GM12865 (cell line): ENCODE measurements at regions not wholly inside any gene's neighbourhood (a gene's known extent, or its start where the extent isn't known, plus 50 kb on each side); places are given as distances from the start of the nearest gene placed in this dataset.
A peak's percentile ranks its signal among the peaks of the same experiment; 100 is the strongest.

ENCODE experiments used
- DNase-seq: peaks from one replicate; pipeline ENCODE4 v3.0.0; 2010; ENCODE audit warnings: low read depth
- H3K4me3 ChIP-seq: 2 replicates; pipeline ENCODE4 v1.5.1; 2011; ENCODE audit warnings: mild to moderate bottlenecking, low read depth, low read length, control low read depth
- TF ChIP-seq, protein P1 (sequence below): IDR thresholded peaks from 2 replicates; pipeline ENCODE4 v1.5.1; 2011; ENCODE audit warnings: low read length, control low read depth, low read depth, inconsistent platforms; ENCODE audit not compliant: insufficient read depth; ENCODE audit errors: missing control alignments

- no peak overlapping the region for H3K4me3 ChIP-seq
- TF ChIP-seq, protein P1, sequence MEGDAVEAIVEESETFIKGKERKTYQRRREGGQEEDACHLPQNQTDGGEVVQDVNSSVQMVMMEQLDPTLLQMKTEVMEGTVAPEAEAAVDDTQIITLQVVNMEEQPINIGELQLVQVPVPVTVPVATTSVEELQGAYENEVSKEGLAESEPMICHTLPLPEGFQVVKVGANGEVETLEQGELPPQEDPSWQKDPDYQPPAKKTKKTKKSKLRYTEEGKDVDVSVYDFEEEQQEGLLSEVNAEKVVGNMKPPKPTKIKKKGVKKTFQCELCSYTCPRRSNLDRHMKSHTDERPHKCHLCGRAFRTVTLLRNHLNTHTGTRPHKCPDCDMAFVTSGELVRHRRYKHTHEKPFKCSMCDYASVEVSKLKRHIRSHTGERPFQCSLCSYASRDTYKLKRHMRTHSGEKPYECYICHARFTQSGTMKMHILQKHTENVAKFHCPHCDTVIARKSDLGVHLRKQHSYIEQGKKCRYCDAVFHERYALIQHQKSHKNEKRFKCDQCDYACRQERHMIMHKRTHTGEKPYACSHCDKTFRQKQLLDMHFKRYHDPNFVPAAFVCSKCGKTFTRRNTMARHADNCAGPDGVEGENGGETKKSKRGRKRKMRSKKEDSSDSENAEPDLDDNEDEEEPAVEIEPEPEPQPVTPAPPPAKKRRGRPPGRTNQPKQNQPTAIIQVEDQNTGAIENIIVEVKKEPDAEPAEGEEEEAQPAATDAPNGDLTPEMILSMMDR: no peak
Measured at GRCh38 chr1:30603081-30603858, 120.1 kb downstream of the MATN1 start.

GRCh38 chr1:30601316-30602085 lies 121.9 kb downstream of the MATN1 start:
- DNase-seq: no peak
- TF ChIP-seq, protein P1: no peak
- H3K4me3 ChIP-seq: no peak overlapping the region

More at GRCh38 chr1:30603081-30603858, 120.1 kb downstream of the MATN1 start:
- no peak for DNase-seq

DNA sequence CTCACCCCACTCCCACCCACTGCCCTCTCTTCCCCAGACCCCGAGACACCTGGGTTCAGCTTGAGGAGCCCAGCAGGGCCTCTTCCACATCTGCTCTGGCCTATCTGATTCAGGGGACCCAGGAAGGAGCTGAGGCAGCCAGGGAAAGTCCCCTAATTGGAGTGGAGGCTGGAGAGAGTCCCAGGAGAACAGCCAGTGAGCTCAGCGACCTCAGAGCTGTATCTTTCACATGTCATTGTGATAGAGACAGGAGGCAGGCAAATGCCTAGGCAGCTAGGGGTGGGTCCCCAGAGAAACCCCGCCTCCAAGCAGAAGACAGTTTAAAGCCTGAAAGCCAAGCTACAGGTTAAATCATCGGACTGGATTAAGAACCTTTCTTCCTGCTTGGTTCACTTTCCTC lies 122.7 kb downstream of the MATN1 start:
- H3K4me3 ChIP-seq: no peak overlapping the region
- peak; percentile 30 for DNase-seq
- TF ChIP-seq, protein P1: no peak

GRCh38 chr1:30600258-30600657 lies 123.1 kb downstream of the MATN1 start:
- H3K4me3 ChIP-seq: no peak overlapping the region
- TF ChIP-seq, protein P1: no peak

GRCh38 chr1:30599721-30600120 lies 123.7 kb downstream of the MATN1 start:
- no peak overlapping the region for H3K4me3 ChIP-seq
- TF ChIP-seq, protein P1: no peak
- no peak for DNase-seq

More at GRCh38 chr1:30600258-30600657, 123.1 kb downstream of the MATN1 start:
- DNase-seq: no peak

GRCh38 chr1:30598571-30599114 lies 124.7 kb downstream of the MATN1 start:
- no peak for DNase-seq
- TF ChIP-seq, protein P1: no peak
- H3K4me3 ChIP-seq: no peak overlapping the region
